Uterus (tissue), 2 donors: ENCODE measurements at regions not wholly inside any gene's neighbourhood (a gene's known extent, or its start where the extent isn't known, plus 50 kb on each side); places are given as distances from the start of the nearest gene placed in this dataset.
"Not testable (repeated sequence)": the region's sequence is repeated elsewhere in the genome, so short reads cannot be mapped to it uniquely, and the experiment has no call there.

Experiments used
- CTCF ChIP-seq, 4 experiments: fragments of 200-600 bp in 2 of 4; fragments of 450-650 bp in 2 of 4; sonication (generic) in 2 of 4; IDR thresholded peaks; one replicate each; pipeline ENCODE4 v1.5.1; 2016 to 2019; ENCODE audit warnings: antibody characterized with exemption in 4 of 4, mild to moderate bottlenecking in 2 of 4, moderate library complexity in 1 of 4
- POLR2A ChIP-seq, 2 donors: fragments of 450-650 bp; IDR thresholded peaks; one replicate each; pipeline ENCODE4 v1.6.1; 2016; ENCODE audit warnings: antibody characterized with exemption in 2 of 2, mild to moderate bottlenecking in 1 of 2, moderate library complexity in 1 of 2

- not testable (repeated sequence) for TF ChIP-seq CTCF, POLR2A (IDR thresholded peaks at IDR 0.05)
These were observed 85.7 kb upstream of the PPP2R5C start for GRCh38 chr14:101675835-101676234.
